Activated T-cell treated with anti-CD3 and anti-CD28 coated beads, Interleukin-2, amount 50 U/mL, for 24 hours (primary cell): ENCODE measurements at regions not wholly inside any gene's neighbourhood (a gene's known extent, or its start where the extent isn't known, plus 50 kb on each side); places are given as distances from the start of the nearest gene placed in this dataset.
"Not testable (repeated sequence)": the region's sequence is repeated elsewhere in the genome, so short reads cannot be mapped to it uniquely, and the experiment has no call there.

Source experiments
- DNase-seq: peaks from one replicate; pipeline ENCODE4 v3.0.0-alpha.2; 2020
- H3K27ac Mint-ChIP-seq: 2 replicates; pipeline ENCODE4 v1.8.0; 2020; ENCODE audit warnings: mild to moderate bottlenecking, mixed read lengths
- H3K27me3 Mint-ChIP-seq: 2 replicates; pipeline ENCODE4 v1.8.0; 2020; ENCODE audit warnings: mixed read lengths
- H3K36me3 Mint-ChIP-seq: 2 replicates; pipeline ENCODE4 v1.8.0; 2020; ENCODE audit warnings: low read depth, mixed read lengths
- H3K4me1 Mint-ChIP-seq: 2 replicates; pipeline ENCODE4 v1.8.0; 2020; ENCODE audit warnings: low read depth, mixed read lengths
- H3K4me3 Mint-ChIP-seq: 2 replicates; pipeline ENCODE4 v1.8.0; 2020; ENCODE audit warnings: mild to moderate bottlenecking, moderate library complexity, mixed read lengths
- H3K9me3 Mint-ChIP-seq: 2 replicates; pipeline ENCODE4 v1.8.0; 2020; ENCODE audit warnings: mixed read lengths

- Mint-ChIP-seq H3K27me3 (no peaks in the 10 kb centered on the region), H3K27ac (no peak overlapping the region), H3K4me3 (no peak overlapping the region), H3K4me1 (no peaks in the 10 kb centered on the region), H3K9me3 (peaks cover 5% of the 10 kb centered on the region), H3K36me3 (no peaks in the 10 kb centered on the region)
- DNase-seq: no peak
Observed at GRCh38 chr12:20000229-20000849, 368.0 kb upstream of the PDE3A start.

GRCh38 chr12:20003252-20003651 is 365.1 kb upstream of the PDE3A start:
- H3K4me3 Mint-ChIP-seq: no peak overlapping the region
- peaks cover 5% of the 10 kb centered on the region for H3K9me3 Mint-ChIP-seq
- H3K4me1 Mint-ChIP-seq: no peaks in the 10 kb centered on the region
- no peaks in the 10 kb centered on the region for H3K36me3 Mint-ChIP-seq
- DNase-seq: no peak
- no peak overlapping the region for H3K27ac Mint-ChIP-seq
- no peaks in the 10 kb centered on the region for H3K27me3 Mint-ChIP-seq

GRCh38 chr12:20004952-20005351 is 363.4 kb upstream of the PDE3A start:
- DNase-seq: no peak
- H3K27ac Mint-ChIP-seq: no peak overlapping the region
- H3K4me3 Mint-ChIP-seq: no peak overlapping the region
- H3K9me3 Mint-ChIP-seq: peaks cover 10% of the 10 kb centered on the region
- H3K27me3 Mint-ChIP-seq: no peaks in the 10 kb centered on the region
- H3K4me1 Mint-ChIP-seq: no peaks in the 10 kb centered on the region
- no peaks in the 10 kb centered on the region for H3K36me3 Mint-ChIP-seq

GRCh38 chr12:20006871-20007730 is 361.2 kb upstream of the PDE3A start:
- Mint-ChIP-seq H3K27ac (no peak overlapping the region), H3K36me3 (no peaks in the 10 kb centered on the region), H3K4me1 (no peaks in the 10 kb centered on the region), H3K4me3 (no peak overlapping the region), H3K9me3 (peaks cover 10% of the 10 kb centered on the region), H3K27me3 (no peaks in the 10 kb centered on the region)
- DNase-seq: no peak

- H3K27me3 Mint-ChIP-seq, H3K36me3 Mint-ChIP-seq, H3K4me3 Mint-ChIP-seq, H3K9me3 Mint-ChIP-seq, H3K4me1 Mint-ChIP-seq, DNase-seq, H3K27ac Mint-ChIP-seq: not testable (repeated sequence)
Observed at GRCh38 chr12:20009965-20010364, 358.4 kb upstream of the PDE3A start.

GRCh38 chr12:20011200-20011599 is 357.1 kb upstream of the PDE3A start:
- H3K27ac Mint-ChIP-seq: no peak overlapping the region
- no peaks in the 10 kb centered on the region for H3K27me3 Mint-ChIP-seq
- H3K36me3 Mint-ChIP-seq: no peaks in the 10 kb centered on the region
- DNase-seq: no peak
- H3K4me3 Mint-ChIP-seq: no peak overlapping the region
- no peaks in the 10 kb centered on the region for H3K4me1 Mint-ChIP-seq
- peaks cover 8% of the 10 kb centered on the region for H3K9me3 Mint-ChIP-seq

- Mint-ChIP-seq H3K4me1 (no peaks in the 10 kb centered on the region), H3K27me3 (no peaks in the 10 kb centered on the region), H3K9me3 (no peaks in the 10 kb centered on the region), H3K36me3 (no peaks in the 10 kb centered on the region), H3K4me3 (no peak overlapping the region), H3K27ac (no peak overlapping the region)
- no peak for DNase-seq
Observed at GRCh38 chr12:20017802-20018201, 350.5 kb upstream of the PDE3A start.

- H3K27me3 Mint-ChIP-seq: no peaks in the 10 kb centered on the region
- no peaks in the 10 kb centered on the region for H3K4me1 Mint-ChIP-seq
- H3K36me3 Mint-ChIP-seq: no peaks in the 10 kb centered on the region
- H3K9me3 Mint-ChIP-seq: no peaks in the 10 kb centered on the region
- H3K27ac Mint-ChIP-seq: no peak overlapping the region
- H3K4me3 Mint-ChIP-seq: no peak overlapping the region
- DNase-seq: no peak
Observed at GRCh38 chr12:20018406-20018805, 349.9 kb upstream of the PDE3A start.

GRCh38 chr12:20024194-20024593 is 344.1 kb upstream of the PDE3A start:
- no peaks in the 10 kb centered on the region for H3K4me1 Mint-ChIP-seq
- H3K36me3 Mint-ChIP-seq: no peaks in the 10 kb centered on the region
- no peak for DNase-seq
- H3K27me3 Mint-ChIP-seq: no peaks in the 10 kb centered on the region
- no peaks in the 10 kb centered on the region for H3K9me3 Mint-ChIP-seq
- no peak overlapping the region for H3K27ac Mint-ChIP-seq
- H3K4me3 Mint-ChIP-seq: no peak overlapping the region

GRCh38 chr12:20028033-20028432 is 340.3 kb upstream of the PDE3A start:
- H3K27ac Mint-ChIP-seq: no peak overlapping the region
- H3K36me3 Mint-ChIP-seq: no peaks in the 10 kb centered on the region
- DNase-seq: no peak
- H3K4me3 Mint-ChIP-seq: no peak overlapping the region
- no peaks in the 10 kb centered on the region for H3K27me3 Mint-ChIP-seq
- H3K4me1 Mint-ChIP-seq: no peaks in the 10 kb centered on the region
- H3K9me3 Mint-ChIP-seq: no peaks in the 10 kb centered on the region

GRCh38 chr12:20030826-20031225 is 337.5 kb upstream of the PDE3A start:
- H3K27ac Mint-ChIP-seq: no peak overlapping the region
- DNase-seq: no peak
- no peak overlapping the region for H3K4me3 Mint-ChIP-seq
- H3K4me1 Mint-ChIP-seq: no peaks in the 10 kb centered on the region
- no peaks in the 10 kb centered on the region for H3K36me3 Mint-ChIP-seq
- no peaks in the 10 kb centered on the region for H3K27me3 Mint-ChIP-seq
- no peaks in the 10 kb centered on the region for H3K9me3 Mint-ChIP-seq

- no peaks in the 10 kb centered on the region for H3K4me1 Mint-ChIP-seq
- no peaks in the 10 kb centered on the region for H3K27me3 Mint-ChIP-seq
- H3K4me3 Mint-ChIP-seq: no peak overlapping the region
- no peak for DNase-seq
- no peaks in the 10 kb centered on the region for H3K36me3 Mint-ChIP-seq
- H3K9me3 Mint-ChIP-seq: no peaks in the 10 kb centered on the region
- no peak overlapping the region for H3K27ac Mint-ChIP-seq
Observed at GRCh38 chr12:20039562-20039961, 328.8 kb upstream of the PDE3A start.

- no peaks in the 10 kb centered on the region for H3K4me1 Mint-ChIP-seq
- no peaks in the 10 kb centered on the region for H3K9me3 Mint-ChIP-seq
- no peaks in the 10 kb centered on the region for H3K36me3 Mint-ChIP-seq
- no peak overlapping the region for H3K4me3 Mint-ChIP-seq
- H3K27ac Mint-ChIP-seq: no peak overlapping the region
- DNase-seq: no peak
- H3K27me3 Mint-ChIP-seq: no peaks in the 10 kb centered on the region
Observed at GRCh38 chr12:20040184-20040583, 328.2 kb upstream of the PDE3A start.

- no peak for DNase-seq
- H3K36me3 Mint-ChIP-seq: no peaks in the 10 kb centered on the region
Observed at GRCh38 chr12:20040831-20041230, 327.5 kb upstream of the PDE3A start.

GRCh38 chr12:20044351-20044750 is 324.0 kb upstream of the PDE3A start:
- H3K36me3 Mint-ChIP-seq: no peaks in the 10 kb centered on the region
- no peaks in the 10 kb centered on the region for H3K4me1 Mint-ChIP-seq
- H3K9me3 Mint-ChIP-seq: no peaks in the 10 kb centered on the region
- H3K27me3 Mint-ChIP-seq: no peaks in the 10 kb centered on the region
- no peak overlapping the region for H3K4me3 Mint-ChIP-seq
- DNase-seq: no peak
- H3K27ac Mint-ChIP-seq: no peak overlapping the region

More at GRCh38 chr12:20040831-20041230, 327.5 kb upstream of the PDE3A start:
- Mint-ChIP-seq H3K9me3 (no peaks in the 10 kb centered on the region), H3K4me1 (no peaks in the 10 kb centered on the region), H3K27ac (no peak overlapping the region), H3K27me3 (no peaks in the 10 kb centered on the region), H3K4me3 (no peak overlapping the region)
